Renal cortex interstitium (tissue), 11 donors: ENCODE measurements at regions not wholly inside any gene's neighbourhood (a gene's known extent, or its start where the extent isn't known, plus 50 kb on each side); places are given as distances from the start of the nearest gene placed in this dataset.

Experiments
- DNase-seq, 11 donors: peaks; one replicate each; pipeline ENCODE4 v3.0.0-alpha.2; 2013; ENCODE audit warnings: low read depth in 9 of 11, low spot score in 4 of 11; ENCODE audit errors: extremely low read depth in 1 of 11

DNA sequence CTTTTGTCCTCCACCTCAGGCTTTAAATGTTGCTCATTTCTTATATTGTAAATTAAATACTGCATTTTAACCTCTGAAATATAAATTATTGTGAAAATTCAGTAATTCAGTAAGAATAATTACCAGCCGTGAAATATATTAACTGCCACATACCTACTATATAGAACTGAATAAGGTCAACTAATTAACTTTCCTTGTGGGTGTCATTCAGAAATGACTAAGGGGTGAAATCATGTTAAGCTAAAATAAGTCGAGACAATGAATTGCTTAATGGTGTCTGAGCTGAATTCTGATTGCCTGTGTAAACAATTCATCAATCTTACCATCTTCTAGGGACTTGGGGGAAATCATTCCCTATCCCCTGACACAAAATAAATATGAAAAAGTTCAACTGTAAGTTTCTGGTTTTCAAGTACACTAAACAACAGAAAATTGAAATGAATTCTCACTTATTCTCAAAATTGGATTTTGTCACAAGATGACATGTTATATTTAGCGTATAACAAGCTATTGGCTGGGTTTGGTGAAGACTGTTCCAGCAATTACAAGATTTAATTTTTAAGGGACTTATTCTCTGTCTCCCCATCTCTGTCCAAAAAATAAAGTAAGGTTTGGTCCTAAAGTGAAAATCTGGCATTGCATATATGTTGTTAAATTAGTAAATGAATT is 255.1 kb downstream of the METTL4 start:
- DNase-seq = no peak

DNA sequence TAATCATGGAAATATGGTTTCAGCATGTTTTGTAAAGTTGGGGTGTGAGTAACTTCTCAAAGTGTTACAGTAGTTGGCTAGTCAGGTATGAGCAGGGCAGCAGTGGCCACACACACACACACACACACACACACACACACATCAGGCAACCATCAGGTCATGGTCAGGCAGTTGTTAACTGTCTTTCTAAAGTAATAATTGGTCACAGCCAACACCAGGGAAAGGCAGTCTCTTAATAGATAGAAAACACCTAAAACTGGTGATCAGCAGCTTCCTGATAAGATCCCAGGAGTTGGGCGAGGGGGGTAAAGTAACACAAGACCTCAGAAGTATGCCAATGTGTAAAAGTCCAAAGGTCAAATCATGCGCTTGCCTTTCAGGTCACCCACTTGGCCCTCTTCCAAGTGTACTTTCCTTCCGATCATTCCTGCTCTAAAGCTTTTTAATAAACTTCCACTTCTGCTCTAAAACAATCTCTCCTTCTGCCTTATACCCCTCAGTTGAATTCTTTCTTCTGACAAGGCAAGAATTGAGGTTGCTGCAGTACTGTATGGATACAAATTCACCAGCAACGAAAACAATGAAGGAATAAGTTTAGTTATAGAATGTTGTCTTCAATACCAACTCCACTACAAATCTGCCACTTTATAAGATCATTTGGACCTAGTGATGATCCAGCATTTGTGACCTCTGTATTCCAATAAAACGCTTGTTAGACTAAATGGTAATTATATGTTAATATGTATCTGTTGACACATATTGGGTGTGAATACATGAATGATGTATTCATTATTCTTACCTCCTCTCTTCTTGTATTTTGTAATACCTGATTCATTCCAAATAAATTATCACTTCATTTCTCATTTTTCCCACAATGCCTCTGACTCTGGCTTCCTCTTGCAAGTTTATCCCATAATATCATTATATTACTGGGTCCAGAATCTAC is 254.3 kb downstream of the METTL4 start:
- peak in 1 of 11 donors; percentile 21 for DNase-seq

GRCh38 chr18:2324459-2324858 is 246.8 kb downstream of the METTL4 start:
- DNase-seq = no peak

DNA sequence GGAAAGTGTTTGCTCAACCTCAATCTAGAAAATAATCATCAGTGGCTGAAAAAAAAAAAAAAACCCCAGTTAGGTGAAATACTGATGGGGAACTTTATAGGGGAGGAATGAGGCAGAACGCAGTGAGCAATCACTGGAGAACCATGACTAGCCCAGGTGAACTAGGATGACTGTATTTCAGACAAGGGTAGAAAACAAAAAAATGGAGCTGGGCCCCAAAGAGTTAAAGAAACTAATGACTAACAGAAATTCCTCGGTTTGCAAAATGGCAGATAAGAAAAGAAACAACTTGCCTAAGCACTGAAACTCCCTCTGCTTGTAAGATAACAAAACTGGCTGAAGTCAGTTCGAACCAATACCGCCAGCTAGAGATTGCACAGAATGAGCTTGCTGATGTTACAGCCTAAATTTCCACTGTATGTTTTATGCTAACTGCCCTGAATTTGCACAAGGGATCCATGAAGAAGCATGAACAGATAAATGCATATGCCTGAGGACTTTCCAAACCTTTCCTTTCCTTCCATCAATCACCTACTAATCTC is 245.9 kb downstream of the METTL4 start:
- no peak for DNase-seq

GRCh38 chr18:2325933-2326332 is 245.4 kb downstream of the METTL4 start:
- no peak for DNase-seq

- DNase-seq = no peak
Measured at GRCh38 chr18:2326999-2327398, 244.3 kb downstream of the METTL4 start.

DNA sequence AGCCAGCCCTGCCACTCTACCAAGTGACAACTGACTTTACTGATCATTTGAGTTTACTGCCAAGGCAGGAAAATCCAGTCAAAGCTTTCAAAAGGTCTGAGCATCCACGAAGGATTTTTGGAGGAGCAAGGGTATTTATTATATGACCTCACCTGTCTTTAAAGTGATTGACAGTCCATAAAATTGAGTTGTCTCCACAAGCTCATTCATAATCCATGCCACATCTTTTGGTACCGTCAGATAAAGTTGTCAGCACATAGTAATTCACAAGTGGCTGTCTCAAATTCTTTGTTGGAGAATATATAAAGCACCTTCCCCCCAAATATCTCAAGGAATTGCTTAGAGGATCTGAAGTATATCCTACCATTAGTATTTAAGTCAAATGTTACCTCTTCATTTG is 240.5 kb downstream of the METTL4 start:
- no peak for DNase-seq

DNA sequence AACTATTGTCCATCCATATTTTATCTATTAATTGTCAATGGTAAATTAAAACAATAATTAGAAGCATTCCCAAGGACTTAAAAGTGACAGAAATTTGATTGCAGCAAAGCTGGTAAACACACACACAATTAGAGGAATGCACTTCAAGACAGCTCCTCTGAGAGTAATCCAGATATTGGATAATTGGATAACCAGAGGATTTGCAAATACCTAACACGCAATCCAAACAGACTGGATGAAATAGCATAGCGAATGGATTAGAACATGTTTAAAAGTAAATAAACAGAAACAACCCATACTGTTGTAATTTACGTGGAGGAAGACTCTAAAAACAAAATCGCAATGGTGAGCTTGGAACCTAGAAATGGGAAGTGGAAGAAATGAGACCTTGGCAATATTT is 239.8 kb downstream of the METTL4 start:
- DNase-seq = no peak

- no peak for DNase-seq
Measured at GRCh38 chr18:2336690-2337392, 234.5 kb downstream of the METTL4 start.

- no peak for DNase-seq
Measured at GRCh38 chr18:2337552-2338141, 233.7 kb downstream of the METTL4 start.

GRCh38 chr18:2338601-2339000 is 232.7 kb downstream of the METTL4 start:
- no peak for DNase-seq

DNA sequence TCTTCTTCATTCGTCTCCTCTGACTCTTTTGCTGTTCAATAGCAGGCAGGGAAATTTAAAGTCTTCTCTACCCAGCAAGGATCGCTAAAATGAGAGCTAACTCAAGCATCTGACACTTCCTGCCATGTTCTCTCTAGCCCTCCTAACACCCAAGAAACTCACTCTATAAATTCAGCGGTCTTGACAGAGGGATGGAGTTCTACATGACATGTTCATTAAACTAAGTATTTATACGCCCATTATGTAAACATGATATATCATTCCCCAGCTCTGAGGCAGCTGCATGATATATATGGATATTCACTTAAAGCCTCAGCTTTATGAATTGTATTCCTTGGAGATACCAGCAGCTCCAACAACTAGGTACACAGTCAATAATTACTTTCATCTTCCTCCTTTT is 231.0 kb downstream of the METTL4 start:
- DNase-seq = no peak

GRCh38 chr18:2348003-2348402 is 223.3 kb downstream of the METTL4 start:
- no peak for DNase-seq

GRCh38 chr18:2351126-2351850 is 220.0 kb downstream of the METTL4 start:
- DNase-seq = no peak

DNA sequence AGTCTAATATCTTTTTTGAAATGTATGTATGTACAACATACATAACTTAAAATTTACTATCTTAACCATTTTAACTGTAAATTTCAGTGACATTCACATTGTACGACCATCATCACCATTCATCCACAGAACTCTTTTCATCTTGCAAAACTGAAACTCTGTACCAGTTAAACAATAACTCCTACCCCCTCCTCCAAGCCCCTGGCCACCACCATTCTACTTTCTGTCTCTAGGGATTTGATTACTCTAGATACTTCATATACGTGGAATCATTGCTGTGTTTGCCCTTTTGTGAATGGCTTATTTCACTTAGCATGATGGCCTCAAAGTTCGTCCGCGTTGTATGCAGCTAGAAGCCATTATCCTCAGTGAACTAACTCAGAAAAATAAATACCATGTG is 217.0 kb downstream of the METTL4 start:
- no peak for DNase-seq

- no peak for DNase-seq
Measured at GRCh38 chr18:2356906-2357305, 214.4 kb downstream of the METTL4 start.

GRCh38 chr18:2360861-2361260 is 210.4 kb downstream of the METTL4 start:
- DNase-seq = no peak

DNA sequence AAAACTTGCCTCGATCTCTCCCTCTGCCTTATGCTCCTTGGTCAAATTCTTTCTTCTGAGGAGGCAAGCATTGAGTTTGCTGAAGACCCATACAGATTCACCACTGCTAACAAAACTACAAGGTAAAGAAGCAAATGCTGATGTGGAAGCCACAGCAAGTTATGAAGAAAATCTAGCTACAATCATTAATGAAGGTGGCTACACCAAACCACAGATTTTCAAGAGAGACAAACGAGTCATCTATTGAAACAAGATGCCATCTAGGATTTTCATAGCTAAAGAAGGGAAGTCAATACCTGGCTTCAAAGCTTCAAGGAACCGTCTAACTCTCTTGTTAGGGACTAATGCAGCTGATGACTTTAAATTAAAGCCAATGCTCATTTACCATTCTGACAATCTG is 203.2 kb downstream of the METTL4 start:
- no peak for DNase-seq

DNA sequence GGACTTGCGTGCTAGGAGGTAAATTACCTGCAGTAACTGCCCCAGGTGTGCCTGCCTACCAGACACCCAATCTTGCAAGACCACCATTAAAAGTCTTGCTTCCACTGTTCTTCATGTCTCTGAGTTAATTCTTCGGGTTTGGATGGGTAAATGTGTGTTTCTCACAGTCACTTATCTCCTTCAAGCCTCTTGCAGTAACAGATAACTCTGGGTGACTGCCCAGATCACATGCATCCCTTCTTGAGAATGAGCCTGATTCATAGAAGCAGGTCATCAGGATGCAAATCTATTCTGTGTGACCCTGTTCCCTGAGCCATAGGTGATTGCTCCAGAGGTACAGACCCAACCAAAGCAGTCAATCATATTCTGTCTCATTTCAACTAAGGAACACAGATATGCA is 194.6 kb downstream of the METTL4 start:
- no peak for DNase-seq
